ENCODE measurements at regions not wholly inside any gene's neighbourhood (a gene's known extent, or its start where the extent isn't known, plus 50 kb on each side); places are given as distances from the start of the nearest gene placed in this dataset.

DNA sequence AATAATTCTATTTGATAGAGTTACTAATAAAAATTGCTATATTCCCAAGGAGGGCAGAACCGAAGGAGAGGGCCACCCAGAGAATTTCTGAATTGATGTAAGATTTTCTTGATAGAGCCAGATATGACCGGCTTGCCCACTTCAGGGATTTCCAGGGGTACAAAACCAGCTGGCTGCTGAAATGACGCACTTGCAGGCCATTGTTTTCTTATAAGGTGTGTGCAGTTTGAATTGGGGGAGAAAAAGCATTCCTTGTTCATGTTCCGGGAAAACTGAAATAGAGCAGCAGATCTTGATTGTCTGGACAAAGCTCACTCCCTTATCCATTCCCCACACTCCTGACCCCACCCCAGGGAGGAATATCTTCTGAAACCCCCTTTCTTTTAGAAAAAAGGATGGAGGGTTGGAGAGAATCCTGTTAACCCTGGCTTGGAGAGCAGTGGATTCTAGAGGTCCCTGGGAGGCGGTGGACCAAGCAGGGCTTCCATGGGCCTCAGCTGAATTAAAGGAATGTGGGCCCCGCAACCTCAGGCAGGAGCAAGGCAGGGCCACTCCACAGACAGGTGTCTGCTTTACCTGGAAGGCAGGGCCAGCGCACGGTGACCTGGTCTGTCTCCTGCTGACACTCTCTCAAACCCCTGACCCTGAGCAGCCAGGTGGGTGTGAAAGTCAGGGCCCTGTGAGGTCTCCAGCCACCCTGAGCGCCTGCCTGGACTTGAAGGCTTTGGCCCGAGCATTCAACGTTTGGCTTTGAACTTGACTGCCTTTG lies 96.4 kb downstream of the TMEM170B start:
- Histone ChIP-seq H3K36me3 (no peaks in the 10 kb centered on the region), H3K27me3 (no peaks in the 10 kb centered on the region), H3K9me3 (no peaks in the 10 kb centered on the region), H3K27ac (no peak overlapping the region), H3K4me3 (no peak overlapping the region), H3K4me1 (peaks cover 0 to 6% (median 0%) of the 10 kb centered on the region in 9 donors)
- 92 to 93% methylated on average over 11 of the region's 11 CpGs for WGBS, 2 donors
- ATAC-seq (no peak), DNase-seq (no peak)
- intact Hi-C loops (cut with DNase I) = no loop called here
- TF ChIP-seq, protein P1, sequence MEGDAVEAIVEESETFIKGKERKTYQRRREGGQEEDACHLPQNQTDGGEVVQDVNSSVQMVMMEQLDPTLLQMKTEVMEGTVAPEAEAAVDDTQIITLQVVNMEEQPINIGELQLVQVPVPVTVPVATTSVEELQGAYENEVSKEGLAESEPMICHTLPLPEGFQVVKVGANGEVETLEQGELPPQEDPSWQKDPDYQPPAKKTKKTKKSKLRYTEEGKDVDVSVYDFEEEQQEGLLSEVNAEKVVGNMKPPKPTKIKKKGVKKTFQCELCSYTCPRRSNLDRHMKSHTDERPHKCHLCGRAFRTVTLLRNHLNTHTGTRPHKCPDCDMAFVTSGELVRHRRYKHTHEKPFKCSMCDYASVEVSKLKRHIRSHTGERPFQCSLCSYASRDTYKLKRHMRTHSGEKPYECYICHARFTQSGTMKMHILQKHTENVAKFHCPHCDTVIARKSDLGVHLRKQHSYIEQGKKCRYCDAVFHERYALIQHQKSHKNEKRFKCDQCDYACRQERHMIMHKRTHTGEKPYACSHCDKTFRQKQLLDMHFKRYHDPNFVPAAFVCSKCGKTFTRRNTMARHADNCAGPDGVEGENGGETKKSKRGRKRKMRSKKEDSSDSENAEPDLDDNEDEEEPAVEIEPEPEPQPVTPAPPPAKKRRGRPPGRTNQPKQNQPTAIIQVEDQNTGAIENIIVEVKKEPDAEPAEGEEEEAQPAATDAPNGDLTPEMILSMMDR (IDR thresholded peaks at IDR 0.05) = no peak

- intact Hi-C loops (cut with DNase I) = no loop called here
- DNase-seq = no peak
- no peaks in the 10 kb centered on the region for H3K27me3 ChIP-seq
- H3K4me1 ChIP-seq = peaks cover 0 to 6% (median 0%) of the 10 kb centered on the region in 9 donors
- no peaks in the 10 kb centered on the region for H3K36me3 ChIP-seq
- no peak overlapping the region for H3K27ac ChIP-seq
- TF ChIP-seq, protein P1 (IDR thresholded peaks at IDR 0.05) = no peak
- ATAC-seq = no peak
- WGBS, 2 donors = 88 to 91% methylated on average over 4 of the region's 4 CpGs
- no peak overlapping the region for H3K4me3 ChIP-seq
- H3K9me3 ChIP-seq = no peaks in the 10 kb centered on the region
Observed at GRCh38 chr6:11634948-11635347, 97.4 kb downstream of the TMEM170B start.

GRCh38 chr6:11636121-11636520 lies 98.6 kb downstream of the TMEM170B start:
- no peak overlapping the region for H3K4me3 ChIP-seq
- ATAC-seq (no peak), DNase-seq (no peak)
- H3K4me1 ChIP-seq = peaks cover 0 to 6% (median 0%) of the 10 kb centered on the region in 9 donors
- H3K9me3 ChIP-seq = no peaks in the 10 kb centered on the region
- 97% methylated on average over 5 of the region's 5 CpGs for WGBS, 2 donors
- intact Hi-C loops (cut with DNase I) = no loop called here
- no peak overlapping the region for H3K27ac ChIP-seq
- TF ChIP-seq, protein P1 (IDR thresholded peaks at IDR 0.05) = no peak
- H3K27me3 ChIP-seq = no peaks in the 10 kb centered on the region
- no peaks in the 10 kb centered on the region for H3K36me3 ChIP-seq

DNA sequence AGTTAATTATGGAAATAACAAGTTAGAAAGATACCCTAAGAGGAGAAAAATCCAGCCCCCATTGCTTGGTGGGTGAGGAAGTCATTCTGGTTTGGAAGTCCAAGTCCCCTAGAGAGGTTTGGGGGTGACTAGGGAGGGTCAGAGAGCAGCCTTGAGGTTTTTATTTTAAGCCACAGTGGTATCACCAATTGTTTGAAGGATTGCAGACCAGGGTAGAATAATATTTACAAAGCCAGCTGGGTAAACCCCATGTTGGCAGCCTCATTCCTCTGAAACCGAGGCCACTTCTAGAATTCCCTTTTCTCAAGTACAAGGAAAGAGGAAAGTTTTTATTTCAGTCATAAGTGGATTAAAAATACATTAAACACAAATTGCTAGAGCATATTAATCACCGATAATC lies 99.7 kb downstream of the TMEM170B start:
- H3K27ac ChIP-seq = no peak overlapping the region
- no peak overlapping the region for H3K4me3 ChIP-seq
- intact Hi-C loops (cut with DNase I) = no loop called here
- ATAC-seq (no peak), DNase-seq (no peak)
- TF ChIP-seq, protein P1 (IDR thresholded peaks at IDR 0.05) = no peak
- no peaks in the 10 kb centered on the region for H3K9me3 ChIP-seq
- no peaks in the 10 kb centered on the region for H3K36me3 ChIP-seq
- no peaks in the 10 kb centered on the region for H3K27me3 ChIP-seq
- 86 to 93% methylated on average over 2 of the region's 2 CpGs for WGBS, 2 donors
- peaks cover 0 to 4% (median 0%) of the 10 kb centered on the region in 9 donors for H3K4me1 ChIP-seq
